Stimulated activated CD8-positive, alpha-beta memory T cell treated with anti-CD3 and anti-CD28 coated beads, Interleukin-4, amount 100 ng/mL, for 4 hours (primary cell): ENCODE measurements at regions not wholly inside any gene's neighbourhood (a gene's known extent, or its start where the extent isn't known, plus 50 kb on each side); places are given as distances from the start of the nearest gene placed in this dataset.

Source experiments
- DNase-seq, 2 donors: peaks; one replicate each; pipeline ENCODE4 v3.0.0-alpha.2; 2020; ENCODE audit warnings: low read depth in 2 of 2, low spot score in 1 of 2

GRCh38 chr2:16335604-16335930 is 330.1 kb downstream of the CYRIA start:
- no peak for DNase-seq

DNA sequence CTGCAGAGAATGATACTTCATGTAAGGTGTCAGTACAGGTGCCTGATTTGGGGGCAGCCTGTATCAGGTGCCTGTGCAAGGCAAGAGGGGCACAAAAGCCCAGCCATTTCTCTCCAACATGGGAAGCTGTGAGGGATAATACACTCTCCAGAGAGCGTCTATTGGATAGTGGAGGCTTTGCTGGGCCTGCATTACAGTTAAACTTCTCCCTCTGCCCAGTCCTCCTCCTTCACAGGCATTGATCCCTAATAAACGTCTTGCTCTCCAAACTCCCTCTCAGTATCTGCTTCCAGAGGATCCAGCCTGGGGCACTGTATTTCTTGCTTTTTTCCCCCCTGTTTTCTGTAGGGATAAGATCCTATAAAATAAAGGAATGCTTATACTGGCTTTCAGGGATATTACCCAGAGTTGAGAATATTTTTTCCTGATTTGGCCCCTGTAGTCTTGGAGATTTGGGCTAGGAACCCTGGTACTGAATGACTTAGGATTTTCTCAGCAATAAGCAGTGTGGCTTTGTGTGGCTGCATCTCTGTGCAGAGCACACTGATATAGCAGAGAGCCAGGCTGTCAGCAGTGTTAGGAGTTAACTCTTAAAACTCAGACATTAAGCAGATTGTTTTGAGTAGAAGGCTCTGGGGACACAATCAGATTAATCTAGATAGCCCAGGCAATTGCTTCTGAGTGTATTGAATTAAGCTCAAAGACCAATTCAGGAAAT is 330.6 kb downstream of the CYRIA start:
- DNase-seq, result no peak

GRCh38 chr2:16334366-16334765 is 331.3 kb downstream of the CYRIA start:
- no peak for DNase-seq

- no peak for DNase-seq
Observed at GRCh38 chr2:16333681-16334080, 332.0 kb downstream of the CYRIA start.

- DNase-seq, result no peak
Observed at GRCh38 chr2:16332681-16333557, 332.7 kb downstream of the CYRIA start.

GRCh38 chr2:16331772-16332171 is 333.9 kb downstream of the CYRIA start:
- no peak for DNase-seq

- DNase-seq, result no peak
Observed at GRCh38 chr2:16330982-16331381, 334.7 kb downstream of the CYRIA start.

- DNase-seq, result no peak
Observed at GRCh38 chr2:16330571-16330970, 335.1 kb downstream of the CYRIA start.

DNA sequence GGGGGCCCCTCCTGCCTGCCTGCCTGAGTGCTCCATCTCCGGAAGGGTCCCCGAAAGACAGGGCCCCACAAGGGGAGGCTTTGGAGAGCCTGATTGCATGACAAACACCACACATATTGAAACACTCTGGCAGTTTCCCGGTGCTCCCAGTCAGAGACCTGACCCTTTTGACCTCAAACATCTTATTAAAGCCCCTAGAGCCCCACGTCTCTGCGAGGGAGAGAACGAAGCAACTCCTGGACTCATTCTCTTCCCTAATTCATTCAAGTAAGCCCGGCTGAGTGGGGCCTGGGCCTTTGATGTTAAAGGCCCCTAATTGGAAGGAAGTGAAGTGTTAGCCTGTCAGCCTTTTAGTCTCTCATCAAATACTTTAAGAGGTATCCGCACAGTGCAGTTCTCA is 335.6 kb downstream of the CYRIA start:
- DNase-seq, result no peak

DNA sequence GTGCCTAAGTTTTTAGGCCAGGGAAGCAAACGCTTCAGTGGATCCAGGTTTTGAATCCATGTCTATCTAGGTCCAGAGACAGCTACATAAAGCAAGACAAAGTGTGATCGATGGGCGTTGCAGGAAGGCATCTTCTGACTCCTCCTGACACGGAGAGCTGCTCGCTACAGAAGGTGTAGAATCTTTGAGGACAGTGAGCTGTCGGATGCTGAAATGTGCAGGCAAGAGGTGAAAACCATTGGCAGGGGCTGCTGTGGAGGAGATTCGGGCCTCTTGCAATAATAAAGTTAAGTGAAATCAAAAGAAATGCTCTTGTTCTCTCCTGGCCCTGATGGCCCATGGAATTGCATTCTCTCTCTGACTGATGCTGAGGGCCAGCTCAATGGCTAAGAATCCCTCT is 336.2 kb downstream of the CYRIA start:
- no peak for DNase-seq

GRCh38 chr2:16328521-16329190 is 337.0 kb downstream of the CYRIA start:
- no peak for DNase-seq

DNA sequence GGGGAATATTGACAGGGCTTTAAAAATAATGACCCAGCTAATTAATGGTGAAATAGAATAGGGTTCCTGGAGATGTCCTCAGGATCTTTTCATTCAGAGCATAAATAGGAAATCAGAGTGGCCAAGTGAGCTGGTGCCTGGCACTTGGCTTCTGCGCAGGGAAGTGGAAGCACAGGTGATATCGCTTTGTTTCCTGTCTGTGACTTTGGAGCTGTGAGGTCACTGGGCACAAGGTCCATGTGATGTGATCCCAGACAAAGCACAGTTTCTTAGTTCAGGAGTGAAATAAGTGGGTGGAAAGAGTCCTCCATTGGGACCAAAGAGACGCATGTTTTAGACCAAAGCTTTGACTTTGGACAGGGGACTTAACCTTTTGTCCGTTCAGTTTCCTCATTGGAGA is 338.3 kb downstream of the CYRIA start:
- no peak for DNase-seq

- no peak for DNase-seq
Observed at GRCh38 chr2:16326711-16327300, 338.8 kb downstream of the CYRIA start.

GRCh38 chr2:16325976-16326510 is 339.6 kb downstream of the CYRIA start:
- no peak for DNase-seq

GRCh38 chr2:16325016-16325975 is 340.3 kb downstream of the CYRIA start:
- no peak for DNase-seq

DNA sequence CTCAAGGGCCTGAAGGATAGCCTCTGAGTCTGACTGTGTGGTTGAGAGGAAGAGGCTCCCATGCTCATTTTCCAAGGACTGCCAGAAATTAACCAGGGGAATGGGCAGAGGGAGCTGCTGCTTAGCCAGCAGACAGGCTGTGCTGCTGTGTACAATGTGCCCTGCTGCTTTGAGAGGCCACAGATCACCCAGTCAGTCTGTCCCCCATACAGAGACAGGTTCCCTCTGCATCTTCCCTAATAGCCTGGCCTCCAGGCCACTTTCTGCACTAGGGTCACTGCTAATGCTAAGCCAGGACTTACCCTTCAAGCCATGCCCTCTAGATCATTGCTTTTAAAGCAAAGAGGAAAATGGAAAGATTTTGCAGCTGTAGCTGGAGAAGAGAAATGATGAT is 341.1 kb downstream of the CYRIA start:
- DNase-seq, result no peak

DNA sequence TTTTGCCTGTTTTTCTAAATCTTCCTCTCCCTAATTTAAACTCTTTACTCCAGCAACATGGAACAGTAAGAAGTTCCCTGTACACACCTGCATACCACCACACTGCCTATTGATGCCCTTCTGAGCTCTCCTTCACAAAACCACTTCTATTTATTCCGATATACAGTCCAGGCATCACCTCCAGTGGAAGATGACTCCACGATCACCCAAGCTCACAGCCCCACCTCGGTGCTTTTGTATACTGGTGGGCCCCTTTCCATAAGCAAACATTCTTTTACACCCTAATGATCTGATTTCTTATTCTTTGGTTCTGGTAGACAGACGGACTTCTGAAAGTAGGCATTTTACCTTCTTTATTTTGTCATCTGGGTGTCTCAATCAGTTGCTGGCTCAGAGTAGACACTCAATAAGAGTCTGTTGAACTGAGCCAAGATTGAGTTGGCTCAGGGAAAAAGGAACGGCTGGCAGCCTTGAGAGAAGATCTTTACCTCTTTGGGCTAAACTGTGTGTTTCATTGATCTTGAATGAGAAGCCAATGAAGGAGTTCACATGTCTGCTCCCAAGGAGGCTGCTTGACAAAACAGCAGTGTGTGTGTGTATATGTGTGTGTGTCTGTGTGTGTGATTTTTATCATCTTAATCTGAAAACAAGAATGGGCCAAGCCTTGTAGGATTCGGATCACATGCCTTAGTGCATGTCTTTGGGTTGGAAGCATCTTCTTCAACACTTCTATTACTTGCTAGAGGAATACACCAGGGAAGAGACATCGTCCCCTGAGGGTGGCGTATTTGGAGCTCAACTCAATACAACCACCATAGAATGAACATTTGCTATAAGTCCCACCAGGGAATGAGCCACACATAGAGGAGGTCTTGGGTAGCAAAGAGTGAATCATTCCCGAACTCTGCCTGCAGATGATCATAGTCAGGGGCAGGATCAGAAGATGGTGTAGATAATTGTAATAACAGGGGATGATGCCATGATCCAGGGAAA is 341.8 kb downstream of the CYRIA start:
- no peak for DNase-seq

DNA sequence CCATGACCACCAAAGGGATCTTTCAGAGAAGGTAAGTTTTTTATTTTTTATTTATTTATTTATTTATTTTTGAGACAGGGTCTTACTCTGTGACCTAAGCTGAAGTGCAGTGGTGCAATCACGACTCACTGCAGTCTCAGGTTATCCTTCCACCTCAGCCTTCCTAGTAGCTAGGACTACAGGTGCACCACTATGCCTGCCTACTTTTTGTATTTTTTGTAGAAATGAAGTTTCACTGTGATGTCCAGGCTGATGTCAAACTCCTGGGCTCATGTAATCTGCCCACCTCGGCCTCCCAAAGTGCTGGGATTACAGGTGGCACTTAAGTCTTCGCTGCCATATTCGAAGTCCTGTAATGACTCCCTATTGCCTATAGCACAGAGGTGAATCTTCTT is 342.5 kb downstream of the CYRIA start:
- DNase-seq, result no peak
